ENCODE measurements at regions not wholly inside any gene's neighbourhood (a gene's known extent, or its start where the extent isn't known, plus 50 kb on each side); places are given as distances from the start of the nearest gene placed in this dataset.

DNA sequence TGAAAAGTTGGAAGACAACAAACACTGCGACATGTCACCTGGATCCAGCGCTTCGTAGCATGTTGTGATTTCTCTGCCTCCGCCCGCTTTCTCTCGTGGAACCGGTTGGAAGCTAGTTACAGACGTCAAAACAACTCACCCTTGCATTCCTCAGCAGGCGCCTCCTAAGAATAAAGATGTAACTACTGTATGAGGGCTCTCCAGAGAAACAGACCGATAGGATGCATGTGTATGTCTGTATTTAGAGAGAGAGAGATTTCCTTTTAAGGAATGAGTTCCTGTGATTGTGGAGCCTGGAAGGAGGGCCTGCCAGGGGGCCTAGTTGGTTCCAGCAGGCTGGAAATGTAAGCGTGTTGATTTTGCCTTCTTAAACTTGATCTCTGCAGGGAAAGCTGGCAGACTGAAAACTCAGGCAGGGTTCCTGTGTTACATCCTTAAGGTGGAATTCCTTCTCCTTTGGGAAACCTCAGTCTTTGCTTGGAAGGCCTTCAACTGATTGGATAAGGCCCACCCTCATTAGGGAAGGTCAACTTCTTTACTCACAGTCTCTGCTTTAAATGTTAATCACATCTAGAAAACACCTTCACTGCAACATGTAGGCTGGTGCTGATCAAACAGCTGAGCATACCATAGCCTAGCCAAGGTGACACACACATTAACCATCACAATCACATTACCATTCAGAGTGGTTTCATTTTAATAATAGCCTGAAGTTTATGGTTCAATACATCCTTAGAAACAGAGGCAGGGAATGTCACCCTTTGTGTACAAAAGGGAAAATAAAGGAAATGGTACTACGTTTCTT lies 163.8 kb downstream of the SYK start:
- TF ChIP-seq, protein P1, sequence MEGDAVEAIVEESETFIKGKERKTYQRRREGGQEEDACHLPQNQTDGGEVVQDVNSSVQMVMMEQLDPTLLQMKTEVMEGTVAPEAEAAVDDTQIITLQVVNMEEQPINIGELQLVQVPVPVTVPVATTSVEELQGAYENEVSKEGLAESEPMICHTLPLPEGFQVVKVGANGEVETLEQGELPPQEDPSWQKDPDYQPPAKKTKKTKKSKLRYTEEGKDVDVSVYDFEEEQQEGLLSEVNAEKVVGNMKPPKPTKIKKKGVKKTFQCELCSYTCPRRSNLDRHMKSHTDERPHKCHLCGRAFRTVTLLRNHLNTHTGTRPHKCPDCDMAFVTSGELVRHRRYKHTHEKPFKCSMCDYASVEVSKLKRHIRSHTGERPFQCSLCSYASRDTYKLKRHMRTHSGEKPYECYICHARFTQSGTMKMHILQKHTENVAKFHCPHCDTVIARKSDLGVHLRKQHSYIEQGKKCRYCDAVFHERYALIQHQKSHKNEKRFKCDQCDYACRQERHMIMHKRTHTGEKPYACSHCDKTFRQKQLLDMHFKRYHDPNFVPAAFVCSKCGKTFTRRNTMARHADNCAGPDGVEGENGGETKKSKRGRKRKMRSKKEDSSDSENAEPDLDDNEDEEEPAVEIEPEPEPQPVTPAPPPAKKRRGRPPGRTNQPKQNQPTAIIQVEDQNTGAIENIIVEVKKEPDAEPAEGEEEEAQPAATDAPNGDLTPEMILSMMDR (IDR thresholded peaks at IDR 0.05): no peak
- no peak for TF ChIP-seq POLR2AphosphoS5 (IDR thresholded peaks at IDR 0.05; ENCODE audit: low read depth, low read length)
- TF ChIP-seq REST (IDR thresholded peaks at IDR 0.05; ENCODE audit: insufficient read depth in 1 of 2, low read depth in 2 of 2, low read length in 1 of 2): no peak
- no peak for TF ChIP-seq SIN3A (IDR thresholded peaks at IDR 0.05; ENCODE audit: borderline replicate concordance, insufficient read depth, low read depth, low read length)
